Activated CD4-positive, alpha-beta T cell treated with anti-CD3 and anti-CD28 coated beads for 1 hour (primary cell): ENCODE measurements at regions not wholly inside any gene's neighbourhood (a gene's known extent, or its start where the extent isn't known, plus 50 kb on each side); places are given as distances from the start of the nearest gene placed in this dataset.

Experiments used
- DNase-seq: peaks from one replicate; pipeline ENCODE4 v3.0.0-alpha.2; 2020

DNA sequence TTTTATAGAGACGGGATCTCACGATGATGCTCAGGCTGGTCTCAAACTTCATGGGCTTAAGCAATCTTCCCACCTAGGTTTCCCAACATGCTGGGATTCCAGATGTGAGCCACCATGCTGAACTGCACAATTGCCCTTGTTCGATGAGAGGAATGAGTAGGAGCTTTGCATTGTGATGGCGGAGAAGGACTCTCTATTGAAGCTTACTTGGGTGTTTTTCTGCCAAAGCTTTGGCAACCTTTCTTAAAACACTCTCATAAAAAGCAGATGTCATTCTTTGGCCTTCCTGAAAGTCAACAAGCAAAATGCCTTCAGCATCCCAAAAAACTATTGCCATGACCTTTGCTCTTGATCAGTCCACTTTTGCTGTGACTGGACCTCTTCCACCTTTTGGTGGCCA is 904.8 kb upstream of the TMEM132C start:
- no peak for DNase-seq

DNA sequence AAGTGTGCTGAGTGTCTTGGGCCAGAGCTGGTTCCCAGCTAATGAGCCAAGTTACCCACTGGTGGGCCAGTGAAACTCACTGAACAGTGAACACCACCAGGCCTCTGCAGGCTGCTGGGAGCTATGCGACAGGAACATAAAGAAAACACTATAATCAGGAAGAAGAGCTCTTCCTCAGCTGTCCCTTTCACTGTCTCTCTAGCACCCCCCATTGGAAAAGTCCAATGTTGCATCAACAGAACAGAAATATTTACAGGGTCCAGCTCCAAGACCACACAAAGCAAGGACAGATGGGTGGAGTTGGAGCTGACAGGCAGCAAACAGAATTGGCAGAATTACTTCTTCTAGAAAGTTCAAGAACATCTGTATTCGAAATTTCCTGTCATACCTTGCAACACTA is 903.6 kb upstream of the TMEM132C start:
- DNase-seq = no peak

DNA sequence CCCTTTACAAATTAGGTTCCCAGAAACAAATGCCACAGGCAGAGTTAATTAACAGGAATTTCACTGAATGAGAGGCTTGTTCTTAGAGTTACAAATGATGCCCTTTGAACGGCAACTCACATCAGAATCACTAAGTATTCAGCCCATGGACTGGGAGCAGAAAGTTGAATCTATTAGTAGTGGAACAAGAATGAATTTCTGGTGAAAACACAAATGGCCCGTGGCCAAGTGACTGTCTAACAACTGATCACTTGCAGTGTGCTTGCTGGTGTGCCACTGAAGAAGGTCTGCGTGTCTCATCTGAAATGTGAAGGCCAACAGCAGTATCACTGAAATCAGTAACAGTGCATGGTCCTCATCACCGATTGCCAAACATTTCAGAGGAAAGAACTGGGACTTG is 893.4 kb upstream of the TMEM132C start:
- no peak for DNase-seq

DNA sequence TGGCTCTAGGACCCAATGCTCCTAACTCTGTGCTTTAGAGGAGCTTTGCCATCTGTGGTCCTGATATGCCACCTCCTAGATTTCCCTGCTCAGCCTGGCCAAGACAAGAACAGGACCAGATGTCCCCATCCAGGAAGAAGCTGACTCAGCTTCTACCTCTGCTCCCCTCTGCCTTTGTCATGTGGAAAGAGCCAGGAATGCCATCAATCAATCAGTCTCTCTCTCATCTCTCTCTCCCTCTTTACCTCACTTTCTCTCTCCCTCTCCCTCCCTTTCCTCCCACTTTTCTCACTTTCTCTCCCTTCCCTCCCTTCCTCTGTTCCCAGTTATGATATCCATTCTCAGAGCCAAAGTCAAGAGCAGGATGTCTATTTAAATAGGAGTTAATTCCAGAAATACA is 892.5 kb upstream of the TMEM132C start:
- no peak for DNase-seq

DNA sequence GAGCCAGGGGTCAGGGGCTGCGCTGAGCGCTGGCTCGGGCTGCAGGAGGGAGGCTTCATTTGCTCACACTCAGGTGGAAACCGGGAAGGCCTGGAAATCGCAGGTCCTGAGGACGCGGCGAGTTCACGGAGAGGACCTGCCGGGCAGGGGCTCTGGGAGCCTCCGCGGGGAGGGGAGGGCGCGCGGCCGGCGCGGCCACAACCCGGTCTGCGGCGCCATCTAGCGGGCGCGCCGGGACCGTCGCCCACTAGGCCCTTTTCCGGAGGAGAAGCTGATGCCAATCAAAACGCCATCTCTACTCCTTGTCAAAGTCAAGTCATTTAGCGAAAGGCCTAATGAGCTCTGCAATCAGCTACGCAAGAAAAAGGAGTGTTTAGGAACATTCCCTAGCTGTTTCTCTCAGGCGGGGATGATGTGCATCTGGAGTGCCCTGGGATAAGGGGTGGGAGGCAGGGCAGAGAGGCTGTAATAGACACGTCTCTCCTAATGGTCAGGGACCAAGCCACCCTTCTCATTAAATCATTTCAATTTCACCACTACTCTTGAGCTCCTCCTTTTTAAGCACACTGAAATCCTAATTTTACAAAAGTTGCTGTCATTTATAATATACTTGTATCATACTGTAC is 885.8 kb upstream of the TMEM132C start:
- no peak for DNase-seq

DNA sequence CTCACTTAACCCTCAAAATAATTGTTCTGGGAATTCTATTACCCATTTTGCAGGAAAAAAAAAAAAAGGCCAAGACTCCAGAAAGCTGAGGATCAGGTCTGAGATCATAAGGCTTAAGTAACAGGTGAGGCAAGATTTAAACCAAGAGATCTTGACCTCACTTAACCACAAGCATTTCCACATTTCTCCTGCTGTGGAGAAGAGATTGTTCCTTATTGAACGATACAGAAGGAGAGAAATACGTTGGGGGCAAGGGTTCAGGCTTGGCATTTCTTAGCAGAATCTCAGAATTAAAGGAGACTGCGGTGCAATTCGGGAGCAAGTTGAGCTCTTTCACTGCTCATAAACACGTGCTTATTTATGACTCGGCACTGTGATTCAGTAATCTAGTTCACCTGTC is 885.3 kb upstream of the TMEM132C start:
- DNase-seq = no peak

DNA sequence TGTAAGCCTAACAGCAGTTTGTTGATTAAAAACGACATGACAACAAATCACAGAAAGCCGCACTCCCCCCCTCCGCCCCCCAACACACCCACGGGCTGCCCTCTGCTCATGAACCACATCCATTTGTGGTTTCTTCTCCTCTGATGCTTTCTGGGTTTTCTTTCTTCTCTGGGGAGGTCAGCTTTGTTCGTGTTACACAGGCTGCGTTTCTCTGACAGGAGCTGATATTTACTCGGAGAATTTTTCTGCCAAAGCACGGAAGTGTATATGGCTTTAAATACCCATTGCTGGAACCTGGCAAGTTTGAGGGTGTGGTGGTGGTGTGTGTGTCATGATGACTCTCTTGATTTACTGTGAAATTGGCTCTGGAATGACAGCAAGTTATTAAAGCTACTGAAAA is 883.7 kb upstream of the TMEM132C start:
- DNase-seq = no peak

DNA sequence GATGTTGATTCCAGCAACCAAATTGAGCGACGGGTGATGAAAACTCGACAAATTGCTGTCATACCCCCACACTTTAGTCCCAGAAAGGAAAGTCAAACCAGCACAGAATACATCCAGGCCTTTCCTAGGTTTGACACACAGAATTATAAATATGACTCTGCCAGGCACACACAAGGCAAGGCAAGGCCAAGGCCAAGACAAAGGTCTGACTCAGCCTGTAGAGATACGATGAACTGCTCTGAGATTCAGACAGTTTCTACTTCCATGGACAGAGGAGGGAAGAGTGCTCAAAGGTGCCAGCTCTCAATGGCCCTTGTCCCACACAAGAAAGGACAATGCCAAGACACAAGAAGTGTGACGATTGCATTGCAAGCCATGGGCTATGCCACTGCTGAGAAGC is 880.2 kb upstream of the TMEM132C start:
- no peak for DNase-seq

DNA sequence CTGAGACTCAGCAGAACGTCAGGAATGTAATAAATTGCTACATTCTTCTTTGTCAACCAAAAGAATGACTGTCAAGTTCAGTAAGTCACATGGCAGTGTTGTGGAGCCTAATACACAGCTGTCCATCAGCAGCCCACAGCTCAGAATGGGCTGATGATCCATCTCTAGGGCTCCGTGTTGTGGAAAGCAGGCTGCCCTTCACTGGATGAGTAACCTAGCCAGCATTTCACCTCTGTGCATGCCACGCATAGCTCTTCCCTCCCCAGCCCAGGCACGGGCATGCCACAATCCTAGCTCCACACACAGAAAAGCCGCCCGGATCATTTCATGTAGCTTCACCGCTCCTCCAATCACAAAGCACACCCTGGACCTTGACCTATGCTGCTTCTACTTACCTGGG is 878.0 kb upstream of the TMEM132C start:
- no peak for DNase-seq

DNA sequence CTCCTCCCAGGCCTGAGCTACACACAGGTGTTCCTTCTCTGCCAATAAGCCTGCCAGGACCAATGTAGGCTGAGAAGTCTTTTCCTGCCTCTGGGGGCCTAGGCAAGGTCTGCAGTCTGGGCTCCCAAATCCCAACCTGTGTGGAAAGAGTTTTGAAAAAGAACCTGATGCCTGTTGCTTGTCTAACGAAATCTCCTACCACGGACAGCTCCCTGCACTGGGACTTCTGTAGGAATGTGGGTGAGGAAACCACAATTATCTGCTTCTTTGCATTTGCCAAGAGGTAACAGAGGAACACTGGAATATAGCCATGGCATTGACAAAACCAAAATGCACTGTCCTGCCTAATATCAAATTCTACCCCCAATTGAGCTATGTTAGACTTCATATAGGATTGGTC is 877.0 kb upstream of the TMEM132C start:
- no peak for DNase-seq

DNA sequence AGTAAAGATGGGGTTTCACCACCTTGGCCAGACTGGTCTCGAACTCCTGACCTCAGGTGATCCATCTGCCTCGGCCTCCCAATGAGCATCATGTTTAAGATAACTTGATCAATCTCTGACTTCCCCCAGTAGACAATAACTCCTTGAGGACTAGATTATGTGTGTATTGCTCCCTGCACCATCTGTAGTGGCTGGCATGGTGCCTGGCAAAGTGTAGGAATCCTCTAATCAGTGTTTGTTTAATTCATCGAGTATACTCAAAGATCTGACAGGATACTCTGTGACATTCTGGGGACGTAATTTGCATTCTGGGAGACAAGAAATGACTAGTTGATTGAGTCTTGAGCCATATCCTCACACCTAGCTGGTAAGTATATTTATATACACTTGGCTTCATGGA is 873.5 kb upstream of the TMEM132C start:
- no peak for DNase-seq

DNA sequence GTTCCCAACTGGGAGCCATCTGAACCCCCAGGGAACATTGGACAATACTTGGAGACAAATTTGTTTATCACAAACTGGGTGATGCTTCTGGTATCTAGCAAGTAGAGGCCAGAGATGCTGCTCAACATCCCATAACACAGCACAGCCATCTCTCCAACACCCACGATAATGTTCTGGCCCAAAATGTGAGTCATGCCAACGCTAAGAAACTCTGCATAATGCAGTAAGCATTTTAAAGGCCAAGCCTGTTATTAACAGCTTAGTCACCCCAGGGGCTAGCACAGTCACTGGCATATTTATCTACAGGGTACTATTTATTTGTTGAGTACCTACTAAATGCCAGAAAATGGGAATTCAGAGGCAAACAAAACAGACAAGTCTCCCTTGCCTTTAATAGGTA is 873.1 kb upstream of the TMEM132C start:
- DNase-seq = no peak

DNA sequence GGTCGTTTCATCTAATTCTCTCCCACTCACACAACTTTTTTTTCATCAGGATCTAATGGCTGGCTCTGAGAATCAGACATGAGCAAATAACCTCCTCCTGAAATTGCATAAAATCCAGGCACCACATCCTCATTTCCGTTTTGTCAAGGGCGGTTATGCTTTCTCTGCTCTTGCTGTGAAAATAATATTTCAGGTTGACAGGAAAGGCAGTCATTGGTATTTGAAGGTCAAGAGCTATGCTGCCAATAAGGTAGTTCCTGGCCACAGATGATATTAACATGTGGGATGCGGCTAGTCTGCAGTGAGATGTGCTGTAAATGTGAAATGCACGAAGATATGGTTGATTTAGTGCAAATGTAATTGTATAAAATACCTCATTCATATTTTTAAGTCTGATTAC is 870.2 kb upstream of the TMEM132C start:
- no peak for DNase-seq

DNA sequence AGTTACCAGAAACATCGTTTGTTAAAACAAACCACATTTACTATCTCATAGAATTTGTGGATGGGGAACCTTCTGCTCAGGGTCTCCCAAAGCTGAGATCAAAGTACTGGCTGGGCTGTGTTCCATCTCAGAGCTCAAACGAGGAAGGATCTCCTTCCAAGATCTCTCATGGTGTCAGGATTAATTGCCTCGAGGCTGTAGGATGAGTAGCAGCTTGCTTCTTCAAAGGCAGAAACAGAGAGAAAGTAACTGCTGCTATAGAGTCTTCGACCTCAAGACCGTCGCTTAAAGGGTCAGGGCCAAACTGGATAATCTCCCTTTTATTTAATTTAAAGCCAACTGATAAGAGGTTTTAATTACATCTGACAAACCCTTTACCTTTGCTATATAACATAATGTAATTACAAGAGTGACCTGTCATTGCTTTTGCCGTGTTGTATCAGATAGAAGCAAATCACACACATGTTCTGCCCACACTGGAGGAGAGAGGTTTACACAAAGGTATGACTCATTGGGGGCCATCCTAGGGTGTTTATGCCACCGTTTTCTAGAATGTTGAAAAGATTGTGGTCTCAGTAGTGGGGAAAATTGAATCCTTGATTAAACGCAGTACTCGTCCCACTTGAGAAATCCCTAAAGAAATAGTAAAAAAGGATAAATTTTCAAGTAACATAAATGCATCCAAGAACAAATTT is 868.8 kb upstream of the TMEM132C start:
- DNase-seq = no peak

DNA sequence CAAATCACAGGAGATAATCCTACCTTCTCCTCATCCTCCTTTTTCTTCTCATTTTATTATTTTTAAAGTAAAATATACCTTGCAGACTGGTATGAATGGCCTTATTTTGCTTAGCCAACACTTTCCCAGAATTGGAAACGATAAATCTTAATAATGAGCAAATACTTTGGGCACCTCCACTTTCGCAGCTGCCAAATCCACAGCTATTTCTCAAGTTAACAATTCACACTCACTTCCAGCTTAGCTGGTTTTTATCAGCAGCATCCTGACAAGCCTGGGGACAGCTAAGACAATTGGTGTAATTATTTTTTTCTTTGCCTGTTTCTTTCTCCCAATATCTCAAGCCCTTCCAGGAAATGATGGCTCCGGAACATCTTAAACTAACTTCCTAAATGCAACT is 867.5 kb upstream of the TMEM132C start:
- no peak for DNase-seq

DNA sequence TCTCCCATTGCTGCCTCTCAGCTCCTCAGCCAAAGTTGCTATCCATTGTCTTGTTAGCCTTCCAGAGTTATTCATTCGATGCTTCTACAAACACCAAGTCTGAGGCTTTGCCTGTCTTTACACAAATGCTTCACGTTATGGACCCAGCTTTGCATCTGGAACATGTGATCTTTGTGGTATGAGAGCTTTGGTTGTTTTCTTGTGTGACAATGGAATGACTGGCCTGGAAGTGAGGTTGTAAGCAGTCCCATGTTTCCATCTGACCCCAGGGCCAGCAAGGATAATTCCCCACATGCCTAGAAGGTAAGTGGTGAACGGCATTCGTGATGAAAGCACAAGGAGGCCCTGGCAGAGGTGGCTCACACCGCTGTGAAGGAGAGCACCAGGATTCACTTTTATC is 866.7 kb upstream of the TMEM132C start:
- DNase-seq = no peak

DNA sequence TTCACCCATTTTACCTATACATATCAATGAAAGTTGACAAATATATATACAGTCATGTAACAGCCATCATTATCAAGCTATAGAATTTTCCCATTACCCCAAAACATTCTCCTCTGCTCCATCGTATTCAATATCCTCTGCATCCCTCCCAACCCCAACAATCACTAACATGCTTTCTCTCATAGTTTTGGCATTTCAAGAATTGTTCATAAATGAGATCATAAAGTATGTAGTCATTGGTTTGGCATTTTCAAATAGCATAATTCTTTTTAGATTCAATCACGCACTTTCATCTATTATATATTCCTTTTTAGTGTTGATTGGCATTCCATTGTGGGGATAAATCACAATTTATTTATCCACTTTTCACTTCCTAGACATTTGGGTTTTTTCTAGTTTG is 866.0 kb upstream of the TMEM132C start:
- no peak for DNase-seq

DNA sequence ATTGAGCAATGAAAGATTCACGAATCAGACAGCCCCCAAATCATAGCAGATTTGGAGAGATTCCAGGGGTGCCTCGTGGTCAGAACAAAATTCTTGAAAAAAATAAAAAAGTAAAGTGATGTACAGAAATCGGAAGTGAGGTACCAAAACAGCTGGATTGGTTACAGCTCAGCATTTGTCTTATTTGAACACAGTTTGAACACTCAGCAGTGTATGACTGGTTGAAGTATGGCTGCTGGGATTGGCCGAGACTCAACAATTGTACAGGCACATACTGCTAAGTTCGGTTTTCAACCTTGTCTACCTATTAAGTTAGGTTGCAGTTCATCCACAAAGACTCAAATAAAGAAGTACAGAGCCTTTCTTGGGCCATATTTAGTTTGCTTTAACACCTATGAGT is 865.4 kb upstream of the TMEM132C start:
- no peak for DNase-seq

DNA sequence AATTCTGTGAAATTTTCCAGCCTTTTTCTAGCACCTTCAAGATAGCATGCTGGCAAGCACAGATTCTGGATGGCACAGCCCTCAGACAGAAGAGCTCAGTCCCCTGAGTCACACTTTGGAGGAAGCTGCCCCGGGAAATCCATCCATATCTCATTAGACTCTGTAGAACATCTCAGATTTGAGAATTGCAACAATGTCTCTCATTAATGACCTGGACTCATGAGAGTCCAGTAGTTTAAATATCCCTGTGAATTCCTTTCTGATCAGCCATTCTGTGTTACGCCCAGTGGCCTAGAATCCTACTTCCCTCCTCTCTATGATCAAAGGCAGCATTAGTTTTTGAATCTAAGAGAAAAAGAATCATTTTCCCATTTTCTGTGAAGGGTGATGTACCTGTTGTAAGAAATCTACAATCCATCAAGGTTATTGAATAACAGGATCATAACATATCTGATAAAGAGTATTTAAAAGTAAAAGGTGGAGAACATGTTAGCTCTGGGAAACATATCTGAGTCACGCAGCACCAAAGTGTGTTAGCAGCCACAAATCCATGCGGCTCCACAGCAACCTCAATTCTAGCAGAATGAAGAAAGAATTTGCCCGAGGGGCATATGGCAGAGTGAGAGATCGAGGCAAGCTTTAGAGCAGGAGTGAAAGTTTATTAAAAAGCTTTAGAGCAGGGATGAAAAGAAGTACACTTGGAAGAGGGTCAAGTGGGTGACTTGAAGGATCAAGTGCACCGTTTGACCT is 855.6 kb upstream of the TMEM132C start:
- DNase-seq = no peak

DNA sequence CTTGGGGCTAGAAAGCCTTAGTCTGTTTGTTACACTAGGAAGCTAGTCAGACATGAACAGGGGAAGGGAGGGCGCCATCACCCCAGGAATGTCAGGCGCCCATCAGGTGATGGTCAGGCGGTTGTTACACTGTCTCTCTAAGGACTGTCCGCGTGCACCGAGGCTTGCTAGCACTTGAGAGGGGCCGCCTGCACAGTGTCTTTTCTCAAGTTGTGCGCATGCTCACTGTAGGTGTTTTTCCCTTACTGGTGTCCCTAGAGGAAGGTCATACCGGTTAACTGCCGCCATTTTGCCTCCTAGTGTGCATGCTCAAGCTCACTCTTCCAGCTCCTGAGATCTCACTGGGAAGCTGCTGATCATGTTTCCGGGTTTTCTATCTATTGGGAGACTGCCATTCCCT is 855.0 kb upstream of the TMEM132C start:
- DNase-seq = no peak

DNA sequence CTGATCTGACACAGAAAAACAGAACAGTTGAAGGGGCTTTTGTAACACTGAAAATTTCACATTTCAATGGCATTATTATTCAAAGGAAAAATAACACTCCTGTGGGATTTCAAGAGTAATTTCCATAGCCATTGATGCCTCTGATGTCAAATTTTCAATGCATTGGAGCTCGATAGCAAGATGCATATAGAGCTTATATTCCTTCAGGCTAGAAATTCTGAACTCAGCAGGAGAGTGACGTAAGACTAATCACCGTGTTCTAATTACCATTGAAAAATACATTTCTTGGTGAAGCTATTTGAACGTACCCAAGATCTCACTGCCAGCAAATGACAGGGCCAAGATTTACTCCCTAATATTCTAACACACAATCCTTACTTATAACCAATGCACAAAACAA is 854.1 kb upstream of the TMEM132C start:
- DNase-seq = no peak

DNA sequence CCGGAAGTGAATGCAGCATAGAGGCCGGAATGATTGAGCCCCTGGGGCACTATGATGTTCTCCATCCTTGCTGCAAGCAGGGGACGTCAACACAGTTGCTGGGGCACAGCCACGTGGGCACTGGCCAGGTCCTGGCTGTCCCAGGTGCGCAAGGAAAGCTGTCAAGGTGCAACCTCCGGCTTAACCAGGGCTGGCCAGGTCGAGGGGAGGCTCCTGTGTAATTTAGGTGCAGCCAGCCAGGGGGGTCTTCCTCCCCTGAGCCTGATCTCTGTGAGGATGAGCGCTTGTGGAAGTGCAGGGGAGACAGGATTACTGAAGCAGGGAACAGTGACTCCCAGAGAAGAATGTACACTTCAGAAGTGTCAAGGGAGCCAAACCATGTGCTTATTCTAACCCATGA is 852.8 kb upstream of the TMEM132C start:
- no peak for DNase-seq

DNA sequence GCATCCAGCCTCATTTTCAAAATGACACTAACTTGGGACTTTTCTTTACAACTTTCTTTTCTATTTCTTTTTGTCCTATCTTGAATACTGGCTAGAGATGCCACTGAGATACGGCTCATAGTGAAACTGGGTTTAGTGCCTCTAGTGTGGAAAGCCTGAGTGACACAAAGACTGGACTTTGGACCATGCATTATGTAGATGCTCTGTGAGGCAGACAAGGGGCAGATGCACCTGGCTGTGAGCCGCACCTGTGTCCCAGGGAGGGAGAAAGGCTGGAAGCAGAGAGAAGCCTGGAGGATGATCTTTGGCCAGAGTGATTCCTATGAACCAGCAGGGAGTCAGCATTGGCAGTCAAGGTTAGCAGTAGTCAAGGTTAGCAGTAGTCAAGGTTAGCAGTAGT is 852.3 kb upstream of the TMEM132C start:
- DNase-seq = no peak

DNA sequence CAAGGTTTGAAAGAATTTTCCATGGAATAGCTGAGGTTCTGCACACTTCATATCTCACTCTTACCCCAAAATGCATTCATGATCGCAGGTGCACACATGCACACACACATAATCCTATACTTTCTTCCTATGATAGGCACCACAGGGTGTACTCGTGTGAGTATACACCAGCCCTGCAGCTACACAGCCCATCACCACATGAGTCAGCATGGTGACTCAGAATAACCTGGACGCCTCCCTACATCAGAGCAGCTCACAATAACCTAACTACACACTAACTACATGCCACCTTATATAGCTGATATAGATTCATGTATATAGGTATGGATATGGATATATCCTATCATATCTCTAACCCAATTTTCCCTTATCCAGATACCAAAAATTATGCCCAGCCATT is 850.2 kb upstream of the TMEM132C start:
- no peak for DNase-seq

DNA sequence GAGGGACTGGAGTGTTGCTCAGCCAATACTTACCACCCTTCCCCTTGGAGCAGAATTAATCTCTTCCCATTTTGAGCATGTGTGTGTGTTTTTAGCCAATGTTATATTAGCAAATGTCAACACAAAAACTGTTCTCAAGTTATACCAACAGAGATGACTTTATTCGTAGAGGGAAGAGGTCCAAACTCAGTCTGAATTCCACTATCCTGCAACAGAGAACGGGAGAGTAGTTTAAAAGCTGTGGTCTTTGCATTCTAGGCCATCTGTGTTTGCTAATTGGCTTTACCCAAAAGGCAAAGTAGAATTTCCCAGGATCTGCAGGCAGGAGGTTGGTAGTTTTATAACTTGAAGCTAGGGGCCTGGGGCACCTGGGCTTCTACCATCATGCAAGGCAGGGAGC is 847.9 kb upstream of the TMEM132C start:
- DNase-seq = no peak
